CD14-positive monocyte (primary cell): ENCODE measurements at regions not wholly inside any gene's neighbourhood (a gene's known extent, or its start where the extent isn't known, plus 50 kb on each side); places are given as distances from the start of the nearest gene placed in this dataset.
"Not testable (repeated sequence)": the region's sequence is repeated elsewhere in the genome, so short reads cannot be mapped to it uniquely, and the experiment has no call there.

Source experiments
- DNase-seq, 3 donors: peaks; one replicate each; pipeline ENCODE4 v3.0.0-alpha.2; 2011 to 2022
- H2AFZ ChIP-seq: 2 replicates; pipeline ENCODE4 v1.6.0; 2012; ENCODE audit warnings: mild to moderate bottlenecking, low read depth, low read length, inconsistent platforms; ENCODE audit not compliant: insufficient read depth, poor library complexity, severe bottlenecking
- H3K27ac ChIP-seq, 2 donors: 1 replicate in 1 of 2; 2 replicates in 1 of 2; pipeline ENCODE4 v1.5.1; 2012 to 2013; ENCODE audit warnings: low read length in 2 of 2, control low read depth in 1 of 2, inconsistent platforms in 1 of 2, low read depth in 1 of 2, mild to moderate bottlenecking in 1 of 2
- H3K27me3 ChIP-seq, 2 donors: one replicate each; pipeline versions ENCODE4 v1.6.0 to v1.6.1; 2011 to 2013; ENCODE audit warnings: low read length in 2 of 2; ENCODE audit not compliant: control insufficient read depth in 2 of 2, insufficient read depth in 2 of 2
- H3K36me3 ChIP-seq, 2 donors: replicated peaks in 1 of 2; 1 replicate in 1 of 2; 2 replicates in 1 of 2; pipeline versions ENCODE4 v1.5.1 to v1.6.1; 2012 to 2013; ENCODE audit warnings: low read length in 2 of 2, control low read depth in 1 of 2, inconsistent platforms in 1 of 2, mild to moderate bottlenecking in 1 of 2; ENCODE audit not compliant: insufficient read depth in 2 of 2, control insufficient read depth in 1 of 2
- H3K4me1 ChIP-seq, 2 donors: 1 replicate in 1 of 2; 2 replicates in 1 of 2; pipeline versions ENCODE4 v1.5.1 to v1.6.1; 2012 to 2013; ENCODE audit warnings: low read length in 2 of 2, control low read depth in 1 of 2, inconsistent platforms in 1 of 2, mild to moderate bottlenecking in 1 of 2, moderate library complexity in 1 of 2; ENCODE audit not compliant: insufficient read depth in 2 of 2, control insufficient read depth in 1 of 2
- H3K4me2 ChIP-seq: replicated peaks from 2 replicates; pipeline ENCODE3; 2012; ENCODE audit warnings: low read length, moderate library complexity, mild to moderate bottlenecking; ENCODE audit not compliant: poor library complexity, severe bottlenecking; ENCODE audit errors: extremely low read depth
- H3K4me3 ChIP-seq, 3 experiments: fragments of 200-600 bp in 1 of 3; sonication (generic) in 1 of 3; replicated peaks in 1 of 3; 1 replicate in 2 of 3; 2 replicates in 1 of 3; pipeline ENCODE4 v1.5.1; 2011 to 2013; ENCODE audit warnings: low read length in 3 of 3, mild to moderate bottlenecking in 3 of 3, control low read depth in 2 of 3, low read depth in 2 of 3, inconsistent platforms in 1 of 3, moderate library complexity in 1 of 3
- H3K79me2 ChIP-seq: 2 replicates; pipeline ENCODE4 v1.6.0; 2012; ENCODE audit warnings: mild to moderate bottlenecking, control low read depth, inconsistent platforms, low read length, moderate library complexity; ENCODE audit not compliant: insufficient read depth
- H3K9ac ChIP-seq: 2 replicates; pipeline ENCODE4 v1.6.0; 2017; ENCODE audit warnings: low read length, mild to moderate bottlenecking; ENCODE audit not compliant: insufficient read depth, poor library complexity, severe bottlenecking
- H3K9me3 ChIP-seq, 2 donors: replicated peaks in 1 of 2; 1 replicate in 1 of 2; 2 replicates in 1 of 2; pipeline versions ENCODE4 v1.5.1 to v1.6.1; 2012 to 2013; ENCODE audit warnings: low read length in 2 of 2, control low read depth in 1 of 2; ENCODE audit not compliant: control insufficient read depth in 1 of 2, insufficient read depth in 1 of 2
- H4K20me1 ChIP-seq: 2 replicates; pipeline ENCODE4 v1.6.0; 2012; ENCODE audit warnings: mild to moderate bottlenecking, low read length, control low read depth, moderate library complexity; ENCODE audit not compliant: insufficient read depth
- H3K27ac Mint-ChIP-seq, 7 donors: one replicate each; pipeline ENCODE4 v1.8.0; 2020; ENCODE audit warnings: mild to moderate bottlenecking in 7 of 7, mixed read lengths in 7 of 7, moderate library complexity in 6 of 7, inconsistent platforms in 2 of 7
- H3K27me3 Mint-ChIP-seq, 3 donors: one replicate each; pipeline ENCODE4 v1.8.0; 2021 to 2022; ENCODE audit warnings: low read depth in 3 of 3, mild to moderate bottlenecking in 3 of 3, mixed read lengths in 3 of 3, moderate library complexity in 3 of 3, inconsistent platforms in 1 of 3
- H3K36me3 Mint-ChIP-seq, 2 donors: one replicate each; pipeline ENCODE4 v1.8.0; 2020; ENCODE audit warnings: mixed read lengths in 2 of 2, inconsistent platforms in 1 of 2, mild to moderate bottlenecking in 1 of 2
- H3K4me1 Mint-ChIP-seq: one replicate; pipeline ENCODE4 v1.8.0; 2020; ENCODE audit warnings: mild to moderate bottlenecking, mixed read lengths
- H3K4me3 Mint-ChIP-seq, 2 donors: one replicate each; pipeline ENCODE4 v1.8.0; 2020; ENCODE audit warnings: mild to moderate bottlenecking in 2 of 2, mixed read lengths in 2 of 2, moderate library complexity in 1 of 2
- H3K9me3 Mint-ChIP-seq, 7 donors: one replicate each; pipeline ENCODE4 v1.8.0; 2020 to 2022; ENCODE audit warnings: mixed read lengths in 7 of 7, mild to moderate bottlenecking in 6 of 7, moderate library complexity in 6 of 7, inconsistent platforms in 2 of 7
- CTCF ChIP-seq: fragments of 200-600 bp; IDR thresholded peaks from one replicate; pipeline ENCODE4 v1.8.0; 2022; ENCODE audit warnings: antibody characterized with exemption, mild to moderate bottlenecking
- WGBS: methylation state at CpG from one replicate; pipeline ENCODE4 v1.1.5; 2013; ENCODE audit warnings: missing lambda C conversion rate; ENCODE audit not compliant: insufficient coverage; 5-methylcytosine and 5-hydroxymethylcytosine counted together
- intact Hi-C, 2 donors: fragments of 100-400 bp; cut with micrococcal nuclease; formaldehyde crosslinking; loops; one replicate each; pipeline versions ENCODE4 v1.15.0 to v1.15.1; 2023

- H4K20me1 ChIP-seq: no peaks in the 10 kb centered on the region
- Mint-ChIP-seq H3K4me1 (no peaks in the 10 kb centered on the region), H3K27ac (no peak overlapping the region), H3K9me3 (peaks cover 0 to 4% (median 2%) of the 10 kb centered on the region in 7 donors), H3K4me3 (no peak overlapping the region), H3K36me3 (no peaks in the 10 kb centered on the region), H3K27me3 (peaks cover 0 to 1% (median 0%) of the 10 kb centered on the region in 3 donors)
- no peaks in the 10 kb centered on the region for H3K27me3 ChIP-seq
- H3K9me3 ChIP-seq: peaks cover 0 to 4% of the 10 kb centered on the region in 2 donors
- WGBS: no CpG with 5 or more reads among the region's 1 CpG
- no peak overlapping the region for H3K9ac ChIP-seq
- no peak overlapping the region for H3K4me3 ChIP-seq
- no peaks in the 10 kb centered on the region for H3K4me1 ChIP-seq
- no peak for DNase-seq
- H2AFZ ChIP-seq: no peak overlapping the region
- no peaks in the 10 kb centered on the region for H3K79me2 ChIP-seq
- intact Hi-C loops: no loop called here
- H3K27ac ChIP-seq: no peak overlapping the region
- no peaks in the 10 kb centered on the region for H3K36me3 ChIP-seq
- TF ChIP-seq CTCF: no peak
- H3K4me2 ChIP-seq: no peak overlapping the region
Measured at GRCh38 chr14:30020687-30021086, 93.0 kb upstream of the PRKD1 start.

- H2AFZ ChIP-seq, H3K4me1 ChIP-seq, H3K4me2 ChIP-seq, H3K79me2 ChIP-seq, DNase-seq, H3K4me1 Mint-ChIP-seq, H3K4me3 ChIP-seq, H3K4me3 Mint-ChIP-seq, H3K27me3 ChIP-seq, H4K20me1 ChIP-seq, H3K36me3 ChIP-seq, intact Hi-C loops, H3K27me3 Mint-ChIP-seq, H3K27ac Mint-ChIP-seq, H3K27ac ChIP-seq, H3K36me3 Mint-ChIP-seq, H3K9ac ChIP-seq: not testable (repeated sequence)
- peaks cover 1 to 11% (median 7%) of the 10 kb centered on the region in 7 donors for H3K9me3 Mint-ChIP-seq
- WGBS: 100% methylated on average over 2 of the region's 5 CpGs
- peaks cover 0 to 10% of the 10 kb centered on the region in 2 donors for H3K9me3 ChIP-seq
Measured at GRCh38 chr14:30023350-30023749, 95.7 kb upstream of the PRKD1 start.
